HCT116 (cell line): ENCODE measurements at regions not wholly inside any gene's neighbourhood (a gene's known extent, or its start where the extent isn't known, plus 50 kb on each side); places are given as distances from the start of the nearest gene placed in this dataset.

ENCODE experiments used
- ATAC-seq: fragments of 200-7000 bp; cut with Tn5 transposase; 2 replicates; pipeline ENCODE4 v1.9.1; 2020; ENCODE audit warnings: mild to moderate bottlenecking, moderate library complexity
- BruUV-seq: library from RNA; stranded (reverse); fragments of 400-500 nt; replicated peaks from 2 replicates; lab custom pipeline; 2021; lab: Mats Ljungman, UMichigan
- CTCF ChIA-PET: fragments of 300-600 bp; sonication (Branson Sonifier 250); formaldehyde crosslinking; loops from one replicate; lab custom pipeline; 2021; ENCODE audit warnings: antibody characterized with exemption; lab: Charles Lee
- POLR2A ChIA-PET: fragments of 300-600, 350-600 bp; sonication (Branson Sonifier 250); formaldehyde crosslinking; loops from one replicate; lab custom pipeline; 2021; ENCODE audit warnings: antibody characterized with exemption; lab: Charles Lee
- RAD21 ChIA-PET, 2 experiments: fragments of 300-600 bp; sonication (Branson Sonifier 250); formaldehyde crosslinking; loops; one replicate each; lab custom pipeline; 2023; ENCODE audit warnings: low total read pairs in 2 of 2; ENCODE audit not compliant: uncharacterized antibody in 2 of 2, unreplicated experiment in 2 of 2, low non-redundant PET in 1 of 2; lab: Charles Lee
- DNase-seq: peaks from one replicate; pipeline ENCODE4 v3.0.0-alpha.2; 2010; ENCODE audit warnings: low read depth, low spot score
- H2AFZ ChIP-seq: fragments of 200-600 bp; shearing (Covaris generic), sonication (generic); 2 replicates; pipeline ENCODE4 v1.6.1; 2017; ENCODE audit warnings: low read depth, mixed run types, mixed read lengths, antibody characterized with exemption, low read length; ENCODE audit not compliant: poor library complexity, severe bottlenecking
- H3K27ac ChIP-seq: 2 replicates; pipeline ENCODE4 v1.5.1; 2012; ENCODE audit warnings: low read depth, low read length
- H3K27me3 ChIP-seq: fragments of 200-600 bp; sonication (generic); 2 replicates; pipeline ENCODE4 v1.6.1; 2016; ENCODE audit warnings: mixed run types, low read length, mixed read lengths; ENCODE audit not compliant: insufficient read depth
- H3K36me3 ChIP-seq, 2 experiments: fragments of 200-500 bp in 1 of 2; fragments of 200-600 bp in 1 of 2; sonication (Bioruptor generic) in 1 of 2; sonication (generic) in 1 of 2; 2 replicates each; pipeline versions ENCODE4 v1.5.1 to v1.6.1; 2014 to 2016; ENCODE audit warnings: low read length in 2 of 2, inconsistent platforms in 1 of 2, mixed read lengths in 1 of 2, mixed run types in 1 of 2; ENCODE audit not compliant: insufficient read depth in 2 of 2, control insufficient read depth in 1 of 2
- H3K4me1 ChIP-seq, 2 experiments: fragments of 200-600 bp in 1 of 2; sonication (generic) in 1 of 2; 2 replicates each; pipeline versions ENCODE4 v1.5.1 to v1.6.1; 2012 to 2017; ENCODE audit warnings: low read length in 2 of 2, inconsistent platforms in 1 of 2, mild to moderate bottlenecking in 1 of 2, mixed read lengths in 1 of 2, mixed run types in 1 of 2, moderate library complexity in 1 of 2; ENCODE audit not compliant: insufficient read depth in 2 of 2, control insufficient read depth in 1 of 2
- H3K4me2 ChIP-seq: fragments of 200-600 bp; sonication (generic); 2 replicates; pipeline ENCODE4 v1.6.1; 2017; ENCODE audit warnings: mixed run types, low read length, mixed read lengths
- H3K4me3 ChIP-seq, 2 experiments: fragments of 200-600 bp in 1 of 2; sonication (generic) in 1 of 2; replicated peaks in 1 of 2; 2 replicates each; pipeline ENCODE4 v1.5.1; 2011 to 2016; ENCODE audit warnings: low read length in 2 of 2, control low read depth in 1 of 2, low read depth in 1 of 2, mild to moderate bottlenecking in 1 of 2, mixed read lengths in 1 of 2, mixed run types in 1 of 2
- H3K79me2 ChIP-seq: fragments of 200-600 bp; sonication (generic); 2 replicates; pipeline ENCODE4 v1.6.1; 2017; ENCODE audit warnings: mild to moderate bottlenecking, mixed run types, low read length, moderate library complexity, mixed read lengths; ENCODE audit not compliant: insufficient read depth
- H3K9ac ChIP-seq: fragments of 200-600 bp; sonication (generic); 2 replicates; pipeline ENCODE4 v1.6.1; 2016; ENCODE audit warnings: low read length, mixed read lengths
- H3K9me2 ChIP-seq: fragments of 200-600 bp; sonication (generic), shearing (Covaris generic); 2 replicates; pipeline ENCODE4 v1.6.1; 2017; ENCODE audit warnings: mixed run types, mild to moderate bottlenecking, moderate library complexity; ENCODE audit not compliant: insufficient read depth
- H3K9me3 ChIP-seq, 2 experiments: fragments of 200-500 bp in 1 of 2; fragments of 200-600 bp in 1 of 2; sonication (Bioruptor generic) in 1 of 2; sonication (generic) in 1 of 2; 2 replicates each; pipeline ENCODE4 v1.6.1; 2014 to 2017; ENCODE audit warnings: low read length in 2 of 2, mixed read lengths in 2 of 2, inconsistent platforms in 1 of 2, low read depth in 1 of 2, mild to moderate bottlenecking in 1 of 2, mixed run types in 1 of 2, moderate library complexity in 1 of 2; ENCODE audit not compliant: control insufficient read depth in 1 of 2, insufficient read depth in 1 of 2
- H4K20me1 ChIP-seq: fragments of 200-600 bp; sonication (generic), shearing (Covaris generic); 2 replicates; pipeline ENCODE4 v1.6.1; 2017; ENCODE audit warnings: mixed run types, mild to moderate bottlenecking, moderate library complexity; ENCODE audit not compliant: insufficient read depth
- CBX3 ChIP-seq: IDR thresholded peaks from 2 replicates; pipeline ENCODE4 v1.6.1; 2012; ENCODE audit warnings: low read depth
- EGR1 ChIP-seq: IDR thresholded peaks from 2 replicates; pipeline ENCODE4 v1.6.1; 2012; ENCODE audit warnings: low read depth
- ELF1 ChIP-seq: IDR thresholded peaks from 2 replicates; pipeline ENCODE4 v1.6.1; 2012; ENCODE audit warnings: low read depth, borderline replicate concordance
- EZH2phosphoT487 ChIP-seq: fragments of 200-600 bp; IDR thresholded peaks from 2 replicates; pipeline ENCODE4 v1.6.1; 2018; ENCODE audit warnings: antibody characterized with exemption, borderline replicate concordance
- RAD21 ChIP-seq: IDR thresholded peaks from 2 replicates; pipeline ENCODE4 v1.6.1; 2012; ENCODE audit warnings: low read depth, mild to moderate bottlenecking
- SRF ChIP-seq: IDR thresholded peaks from 2 replicates; pipeline ENCODE4 v1.6.1; 2012; ENCODE audit warnings: low read depth
- TCF7L2 ChIP-seq: IDR thresholded peaks from 2 replicates; pipeline ENCODE4 v1.7.0; 2011; ENCODE audit warnings: borderline replicate concordance, inconsistent platforms; ENCODE audit not compliant: insufficient read depth, insufficient read length; ENCODE audit errors: extremely low read depth
- ZFX ChIP-seq: fragments of 450-650 bp; IDR thresholded peaks from 2 replicates; pipeline ENCODE4 v1.6.1; 2017
- ZNF274 ChIP-seq: fragments of 200-500 bp; sonication (Bioruptor generic); IDR thresholded peaks from 2 replicates; pipeline ENCODE4 v1.6.1; 2014; ENCODE audit warnings: mild to moderate bottlenecking, low read depth, low read length, inconsistent platforms
- intact Hi-C: fragments of 100-400 bp; cut with micrococcal nuclease; formaldehyde crosslinking; loops from 2 replicates; pipeline ENCODE4 v1.10.0; 2022
- TF ChIP-seq, protein P1 (sequence below): IDR thresholded peaks from 2 replicates; pipeline ENCODE4 v1.6.1; 2012; ENCODE audit warnings: low read depth
- TF ChIP-seq, protein P2 (sequence below): IDR thresholded peaks from 2 replicates; pipeline ENCODE4 v1.6.1; 2012

DNA sequence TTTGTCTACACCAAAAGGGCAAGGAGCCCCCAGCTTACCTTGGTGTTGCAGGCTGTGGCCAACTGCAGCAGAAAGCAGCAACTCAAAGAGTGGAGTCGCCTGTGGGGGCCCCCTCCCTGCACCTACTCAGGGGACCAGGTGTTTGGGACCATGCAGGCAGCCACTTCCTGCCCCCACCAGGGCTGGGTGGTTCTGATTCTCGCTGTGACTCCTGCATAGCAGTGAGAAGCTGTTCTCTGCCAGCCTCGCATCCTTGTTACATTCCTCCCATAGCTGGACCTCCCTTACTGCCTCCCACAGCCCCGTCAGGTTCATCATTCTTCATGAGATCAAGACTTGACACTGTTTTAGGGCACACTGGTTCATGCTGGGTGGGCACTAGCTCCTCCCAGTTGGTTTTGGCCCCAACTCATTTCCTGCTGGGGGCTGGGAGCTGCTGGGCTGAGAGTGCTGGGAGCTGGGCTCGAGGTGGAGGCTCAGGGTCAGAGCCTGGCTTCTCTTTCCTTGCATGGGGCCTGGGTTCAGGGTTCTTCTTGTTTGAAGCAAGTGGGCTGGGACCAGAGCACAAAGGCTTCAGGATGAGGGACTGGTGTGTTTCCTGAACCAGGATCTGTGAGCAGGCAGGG is 146.9 kb upstream of the C1orf174 start:
- no peak for DNase-seq
- POLR2A ChIA-PET = no interaction called here
- Histone ChIP-seq H3K27ac (no peak overlapping the region), H3K79me2 (no peaks in the 10 kb centered on the region), H4K20me1 (no peaks in the 10 kb centered on the region), H3K27me3 (peaks cover 14% of the 10 kb centered on the region; the same call in 1 of the 2 replicates), H3K9ac (no peak overlapping the region), H3K9me3 (no peaks in the 10 kb centered on the region), H3K36me3 (no peaks in the 10 kb centered on the region), H3K4me3 (no peak overlapping the region), H2AFZ (no peak overlapping the region), H3K4me2 (no peak overlapping the region), H3K4me1 (no peaks in the 10 kb centered on the region), H3K9me2 (no peaks in the 10 kb centered on the region)
- no peak for ATAC-seq
- no TSS peak for BruUV-seq
- intact Hi-C loops = no loop called here
- TF ChIP-seq ZNF274 = no peak
- TF ChIP-seq, protein P1, sequence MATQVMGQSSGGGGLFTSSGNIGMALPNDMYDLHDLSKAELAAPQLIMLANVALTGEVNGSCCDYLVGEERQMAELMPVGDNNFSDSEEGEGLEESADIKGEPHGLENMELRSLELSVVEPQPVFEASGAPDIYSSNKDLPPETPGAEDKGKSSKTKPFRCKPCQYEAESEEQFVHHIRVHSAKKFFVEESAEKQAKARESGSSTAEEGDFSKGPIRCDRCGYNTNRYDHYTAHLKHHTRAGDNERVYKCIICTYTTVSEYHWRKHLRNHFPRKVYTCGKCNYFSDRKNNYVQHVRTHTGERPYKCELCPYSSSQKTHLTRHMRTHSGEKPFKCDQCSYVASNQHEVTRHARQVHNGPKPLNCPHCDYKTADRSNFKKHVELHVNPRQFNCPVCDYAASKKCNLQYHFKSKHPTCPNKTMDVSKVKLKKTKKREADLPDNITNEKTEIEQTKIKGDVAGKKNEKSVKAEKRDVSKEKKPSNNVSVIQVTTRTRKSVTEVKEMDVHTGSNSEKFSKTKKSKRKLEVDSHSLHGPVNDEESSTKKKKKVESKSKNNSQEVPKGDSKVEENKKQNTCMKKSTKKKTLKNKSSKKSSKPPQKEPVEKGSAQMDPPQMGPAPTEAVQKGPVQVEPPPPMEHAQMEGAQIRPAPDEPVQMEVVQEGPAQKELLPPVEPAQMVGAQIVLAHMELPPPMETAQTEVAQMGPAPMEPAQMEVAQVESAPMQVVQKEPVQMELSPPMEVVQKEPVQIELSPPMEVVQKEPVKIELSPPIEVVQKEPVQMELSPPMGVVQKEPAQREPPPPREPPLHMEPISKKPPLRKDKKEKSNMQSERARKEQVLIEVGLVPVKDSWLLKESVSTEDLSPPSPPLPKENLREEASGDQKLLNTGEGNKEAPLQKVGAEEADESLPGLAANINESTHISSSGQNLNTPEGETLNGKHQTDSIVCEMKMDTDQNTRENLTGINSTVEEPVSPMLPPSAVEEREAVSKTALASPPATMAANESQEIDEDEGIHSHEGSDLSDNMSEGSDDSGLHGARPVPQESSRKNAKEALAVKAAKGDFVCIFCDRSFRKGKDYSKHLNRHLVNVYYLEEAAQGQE = no peak
- no peak for TF ChIP-seq EGR1
- TF ChIP-seq CBX3 = no peak
- TF ChIP-seq TCF7L2 = no peak
- TF ChIP-seq SRF = no peak
- no peak for TF ChIP-seq EZH2phosphoT487
- no peak for TF ChIP-seq ELF1
- TF ChIP-seq, protein P2, sequence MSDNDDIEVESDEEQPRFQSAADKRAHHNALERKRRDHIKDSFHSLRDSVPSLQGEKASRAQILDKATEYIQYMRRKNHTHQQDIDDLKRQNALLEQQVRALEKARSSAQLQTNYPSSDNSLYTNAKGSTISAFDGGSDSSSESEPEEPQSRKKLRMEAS = no peak
- TF ChIP-seq ZFX = no peak
- TF ChIP-seq RAD21 = no peak
- CTCF ChIA-PET = no interaction called here
- RAD21 ChIA-PET = no interaction called here
